ENCODE measurements at regions not wholly inside any gene's neighbourhood (a gene's known extent, or its start where the extent isn't known, plus 50 kb on each side); places are given as distances from the start of the nearest gene placed in this dataset.
"Not testable (repeated sequence)": the region's sequence is repeated elsewhere in the genome, so short reads cannot be mapped to it uniquely, and the experiment has no call there.

GRCh38 chr11:13137844-13138301 is 128.8 kb downstream of the RASSF10 start:
- Histone ChIP-seq H3K14ac (replicated peaks; ENCODE audit: low read depth, low read length) (peak overlapping the region; percentile 63), H2BK15ac (ENCODE audit: low read depth, low read length) (peak overlapping the region; percentile 23; the same call in 2 of the 3 replicates), H2AK9ac (replicated peaks; ENCODE audit: low read depth, low read length, poor library complexity) (no peak overlapping the region), H3K56ac (ENCODE audit: extremely low read depth, insufficient read depth, low read length) (no peak overlapping the region), H4K91ac (ENCODE audit: insufficient read depth, low read depth, low read length) (peak overlapping the region; percentile 35; the same call in 1 of the 2 replicates), H3K23ac (ENCODE audit: low read depth, low read length) (no peak overlapping the region; the same call in 1 of the 2 replicates), H2AK5ac (ENCODE audit: low read depth, low read length) (peak overlapping the region; percentile 91), H2BK5ac (ENCODE audit: low read depth, low read length, poor library complexity, severe bottlenecking) (no peak overlapping the region), H4K5ac (ENCODE audit: low read depth, low read length) (no peak overlapping the region), H3K27me3 (ENCODE audit: control insufficient read depth, insufficient read depth, low read length) (no peaks in the 10 kb centered on the region; the same call in 1 of the 2 replicates), H3K4ac (ENCODE audit: low read depth, low read length) (peak overlapping the region; percentile 63), H2BK20ac (ENCODE audit: low read depth, low read length) (peak overlapping the region; percentile 84), H3K27ac (ENCODE audit: insufficient read depth, low read length) (no peak overlapping the region), H2AFZ (replicated peaks; ENCODE audit: low read length, poor library complexity) (no peak overlapping the region), H3K9me1 (ENCODE audit: insufficient read depth, low read length) (peaks cover 12% of the 10 kb centered on the region), H3K9me3 (ENCODE audit: control insufficient read depth, insufficient read depth, low read length) (no peaks in the 10 kb centered on the region), H3K18ac (ENCODE audit: low read depth, low read length) (peak overlapping the region; percentile 17; the same call in 1 of the 2 replicates), H4K8ac (ENCODE audit: low read depth in 2 of 2, low read length in 2 of 2) (no peak overlapping the region; a peak in 1 of 4 replicates), H4K20me1 (ENCODE audit: insufficient read depth, low read length) (no peaks in the 10 kb centered on the region), H3K79me1 (ENCODE audit: low read depth in 1 of 2, low read length in 2 of 2) (no peaks in the 10 kb centered on the region), H3K9ac (ENCODE audit: low read depth, low read length) (no peak overlapping the region), H3K4me2 (ENCODE audit: low read depth, low read length) (no peak overlapping the region), H2BK120ac (ENCODE audit: low read depth, low read length) (peak overlapping the region; percentile 49), H3K36me3 (ENCODE audit: control insufficient read depth, insufficient read depth, low read length) (no peaks in the 10 kb centered on the region), H3K4me1 (ENCODE audit: control insufficient read depth, insufficient read depth, low read length) (peaks cover 13% of the 10 kb centered on the region), H3K4me3 (ENCODE audit: insufficient read depth, low read depth, low read length) (no peak overlapping the region)
- no peak for TF ChIP-seq BHLHE40 (IDR thresholded peaks at IDR 0.05; ENCODE audit: low read depth, low read length)
- no peak for TF ChIP-seq CTCF (conservative IDR thresholded peaks at IDR 0.05; ENCODE audit: low read depth, low read length)
- no peak for TF ChIP-seq MXI1 (IDR thresholded peaks at IDR 0.05; ENCODE audit: borderline replicate concordance, low read depth, low read length)
- no peak for TF ChIP-seq FOS (IDR thresholded peaks at IDR 0.05; ENCODE audit: low read depth, low read length)
- TF ChIP-seq MAFK (IDR thresholded peaks at IDR 0.05; ENCODE audit: low read depth, low read length), result no peak
- no peak for TF ChIP-seq SMC3 (IDR thresholded peaks at IDR 0.05; ENCODE audit: low read depth, low read length)
- TF ChIP-seq CHD1 (IDR thresholded peaks at IDR 0.05; ENCODE audit: low read depth, low read length), result no peak
- DNase-seq (peak; percentile 41), ATAC-seq (ENCODE audit: low read depth) (no peak; the same call in 1 of the 2 replicates)
- dilution Hi-C loops (cut with HindIII; ENCODE audit: low sequenced_read_pairs, unreplicated experiment) (no loop called here), intact Hi-C loops (cut with micrococcal nuclease) (no loop called here), in situ Hi-C loops (cut with MboI; ENCODE audit: low sequenced_read_pairs) (loop anchor here (25.0 kb wide), 1 partner anchor 826 kb away; no protein-coding TSS in a partner anchor)
- POLR2A ChIA-PET (ENCODE audit: unreplicated experiment), result no interaction called here
- 0% methylated on average over 1 of the region's 1 CpG; no CpG with 5 or more reads in 1 of the 2 experiments for WGBS, 2 experiments (ENCODE audit: extremely low coverage in 2 of 2, insufficient read length in 1 of 2)
- CTCF ChIA-PET, result interaction anchor here (0.6 to 0.7 kb wide), 2 partner anchors 428 to 849 kb away, joined by 3 read pairs; no protein-coding TSS in a partner anchor
- no TSS peak for BruUV-seq (replicated peaks)

GRCh38 chr11:13139085-13139484 is 130.0 kb downstream of the RASSF10 start:
- H4K8ac ChIP-seq (ENCODE audit: low read depth in 2 of 2, low read length in 2 of 2); H4K91ac ChIP-seq (ENCODE audit: insufficient read depth, low read depth, low read length); H3K4me3 ChIP-seq (ENCODE audit: insufficient read depth, low read depth, low read length); H3K4me2 ChIP-seq (ENCODE audit: low read depth, low read length); H4K20me1 ChIP-seq (ENCODE audit: insufficient read depth, low read length); DNase-seq; H3K27ac ChIP-seq (ENCODE audit: insufficient read depth, low read length); H3K36me3 ChIP-seq (ENCODE audit: control insufficient read depth, insufficient read depth, low read length); H3K14ac ChIP-seq (replicated peaks; ENCODE audit: low read depth, low read length); H2AFZ ChIP-seq (replicated peaks; ENCODE audit: low read length, poor library complexity); CTCF ChIA-PET; POLR2A ChIA-PET (ENCODE audit: unreplicated experiment); H3K18ac ChIP-seq (ENCODE audit: low read depth, low read length); H2AK5ac ChIP-seq (ENCODE audit: low read depth, low read length); H2AK9ac ChIP-seq (replicated peaks; ENCODE audit: low read depth, low read length, poor library complexity); H4K5ac ChIP-seq (ENCODE audit: low read depth, low read length); H3K4ac ChIP-seq (ENCODE audit: low read depth, low read length); H2BK5ac ChIP-seq (ENCODE audit: low read depth, low read length, poor library complexity, severe bottlenecking); H2BK15ac ChIP-seq (ENCODE audit: low read depth, low read length); H3K27me3 ChIP-seq (ENCODE audit: control insufficient read depth, insufficient read depth, low read length); dilution Hi-C loops (cut with HindIII; ENCODE audit: low sequenced_read_pairs, unreplicated experiment); H3K23ac ChIP-seq (ENCODE audit: low read depth, low read length); ATAC-seq (ENCODE audit: low read depth); BruUV-seq (replicated peaks); H3K9me3 ChIP-seq (ENCODE audit: control insufficient read depth, insufficient read depth, low read length); H3K9ac ChIP-seq (ENCODE audit: low read depth, low read length); H2BK20ac ChIP-seq (ENCODE audit: low read depth, low read length); H2BK120ac ChIP-seq (ENCODE audit: low read depth, low read length); intact Hi-C loops (cut with micrococcal nuclease); H3K79me1 ChIP-seq (ENCODE audit: low read depth in 1 of 2, low read length in 2 of 2); H3K56ac ChIP-seq (ENCODE audit: extremely low read depth, insufficient read depth, low read length): not testable (repeated sequence)
- no CpG with 5 or more reads among the region's 1 CpG for WGBS, 2 experiments (ENCODE audit: extremely low coverage in 2 of 2, insufficient read length in 1 of 2)
- Histone ChIP-seq H3K9me1 (ENCODE audit: insufficient read depth, low read length) (peaks cover 12% of the 10 kb centered on the region), H3K4me1 (ENCODE audit: control insufficient read depth, insufficient read depth, low read length) (peaks cover 13% of the 10 kb centered on the region)
- in situ Hi-C loops (cut with MboI; ENCODE audit: low sequenced_read_pairs), result loop anchor here (25.0 kb wide), 1 partner anchor 827 kb away; no protein-coding TSS in a partner anchor

All from IMR-90 (cell line).